ENCODE measurements at regions not wholly inside any gene's neighbourhood (a gene's known extent, or its start where the extent isn't known, plus 50 kb on each side); places are given as distances from the start of the nearest gene placed in this dataset.

DNA sequence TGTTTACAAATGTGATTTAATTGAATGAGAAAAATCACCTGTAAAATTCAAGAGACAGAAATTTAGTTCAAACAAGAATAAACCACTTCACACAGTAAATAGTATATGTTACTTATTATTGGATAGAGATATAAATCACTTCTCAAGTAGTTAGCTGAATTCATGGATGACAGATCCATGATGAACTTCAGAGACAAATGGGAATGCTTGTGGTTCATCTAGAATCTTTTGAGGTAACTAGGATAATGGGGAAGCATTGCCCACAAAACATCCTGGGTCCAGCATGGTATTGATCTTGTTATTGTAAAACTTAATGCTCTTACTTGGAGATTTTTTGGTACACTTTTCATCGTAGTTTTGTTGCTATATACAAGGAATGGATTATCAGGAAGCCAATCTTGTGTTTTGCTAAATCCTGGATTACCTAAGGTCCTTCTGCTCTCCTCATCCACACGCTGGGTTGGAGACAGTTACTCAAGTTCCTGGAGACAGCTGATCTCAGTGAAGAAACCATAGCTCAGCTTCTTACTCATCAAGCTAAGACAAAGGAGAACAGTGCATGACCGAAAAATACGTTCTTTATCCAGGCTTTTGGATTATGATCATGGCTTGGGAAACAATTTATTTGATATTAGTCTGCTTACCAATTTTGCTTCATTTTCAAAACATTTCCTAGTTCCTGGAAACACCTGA lies 142.5 kb upstream of the PREP start:
- H4K20me1 ChIP-seq (ENCODE audit: control insufficient read depth, insufficient read depth, low read depth, low read length): no peaks in the 10 kb centered on the region
- H3K4me1 ChIP-seq (ENCODE audit: control insufficient read depth, low read length): no peaks in the 10 kb centered on the region
- no peak overlapping the region for H3K4me3 ChIP-seq (ENCODE audit: low read length)
- no peaks in the 10 kb centered on the region for H3K36me3 ChIP-seq (ENCODE audit: control insufficient read depth, low read length)
- no peaks in the 10 kb centered on the region for H3K9me2 ChIP-seq (replicated peaks; ENCODE audit: control insufficient read depth, low read length)
- H3K27me3 ChIP-seq (ENCODE audit: control insufficient read depth, low read length): no peaks in the 10 kb centered on the region
- TF ChIP-seq EZH2phosphoT487 (IDR thresholded peaks at IDR 0.05; ENCODE audit: borderline replicate concordance, low read length) (no peak), CTCF (IDR thresholded peaks at IDR 0.05; ENCODE audit: low read depth, low read length, poor library complexity, severe bottlenecking) (no peak)
- no peaks in the 10 kb centered on the region for H3F3A ChIP-seq (ENCODE audit: control insufficient read depth, insufficient read depth)
- no peak overlapping the region for H3K27ac ChIP-seq (ENCODE audit: low read depth, low read length)
- no peak overlapping the region for H3K4me2 ChIP-seq (ENCODE audit: low read length)
- H3K79me2 ChIP-seq (ENCODE audit: control insufficient read depth, low read length): no peaks in the 10 kb centered on the region
- H3K9me3 ChIP-seq (ENCODE audit: control insufficient read depth, insufficient read depth, low read length): no peaks in the 10 kb centered on the region

- H4K20me1 ChIP-seq (ENCODE audit: control insufficient read depth, insufficient read depth, low read depth, low read length): no peaks in the 10 kb centered on the region
- no peak overlapping the region for H3K4me3 ChIP-seq (ENCODE audit: low read length)
- H3K9me3 ChIP-seq (ENCODE audit: control insufficient read depth, insufficient read depth, low read length): no peaks in the 10 kb centered on the region
- TF ChIP-seq EZH2phosphoT487 (IDR thresholded peaks at IDR 0.05; ENCODE audit: borderline replicate concordance, low read length) (no peak), CTCF (IDR thresholded peaks at IDR 0.05; ENCODE audit: low read depth, low read length, poor library complexity, severe bottlenecking) (no peak)
- H3K4me1 ChIP-seq (ENCODE audit: control insufficient read depth, low read length): no peaks in the 10 kb centered on the region
- H3K36me3 ChIP-seq (ENCODE audit: control insufficient read depth, low read length): no peaks in the 10 kb centered on the region
- H3K27me3 ChIP-seq (ENCODE audit: control insufficient read depth, low read length): no peaks in the 10 kb centered on the region
- no peaks in the 10 kb centered on the region for H3F3A ChIP-seq (ENCODE audit: control insufficient read depth, insufficient read depth)
- no peak overlapping the region for H3K27ac ChIP-seq (ENCODE audit: low read depth, low read length)
- no peak overlapping the region for H3K4me2 ChIP-seq (ENCODE audit: low read length)
- no peaks in the 10 kb centered on the region for H3K79me2 ChIP-seq (ENCODE audit: control insufficient read depth, low read length)
- H3K9me2 ChIP-seq (replicated peaks; ENCODE audit: control insufficient read depth, low read length): no peaks in the 10 kb centered on the region
Measured at GRCh38 chr6:105539911-105540310, 137.0 kb upstream of the PREP start.

DNA sequence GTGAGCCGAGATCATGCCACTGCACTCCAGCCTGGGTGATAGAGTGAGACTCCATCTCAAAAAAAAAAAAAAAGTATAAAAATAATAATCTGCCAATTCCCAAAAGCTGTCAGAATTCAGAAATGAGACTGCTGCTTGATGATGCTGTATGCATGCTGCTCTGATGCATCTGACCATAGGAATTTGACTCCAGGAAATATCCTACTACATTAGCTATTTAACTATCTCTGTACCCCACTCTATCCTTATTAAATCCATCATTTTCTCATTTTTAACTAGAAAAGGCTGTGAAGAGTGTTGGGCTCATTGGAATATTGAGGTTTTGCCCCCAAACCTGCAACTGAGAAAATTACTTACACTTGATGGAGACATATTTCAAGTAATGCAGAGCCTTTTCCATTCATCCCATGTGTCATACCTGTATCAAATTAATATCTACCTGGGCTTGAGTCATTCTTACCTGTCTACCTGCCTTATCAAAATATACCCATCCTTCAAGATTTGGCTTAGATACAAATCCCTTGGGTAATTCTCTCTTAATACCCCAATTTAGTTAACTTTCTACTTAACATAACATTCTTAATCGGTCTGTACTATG lies 135.2 kb upstream of the PREP start:
- H3K36me3 ChIP-seq (ENCODE audit: control insufficient read depth, low read length): no peaks in the 10 kb centered on the region
- TF ChIP-seq CTCF (IDR thresholded peaks at IDR 0.05; ENCODE audit: low read depth, low read length, poor library complexity, severe bottlenecking) (no peak), EZH2phosphoT487 (IDR thresholded peaks at IDR 0.05; ENCODE audit: borderline replicate concordance, low read length) (no peak)

More for the DNA sequence above, 135.2 kb upstream of the PREP start:
- no peaks in the 10 kb centered on the region for H3K27me3 ChIP-seq (ENCODE audit: control insufficient read depth, low read length)
- H3K4me1 ChIP-seq (ENCODE audit: control insufficient read depth, low read length): no peaks in the 10 kb centered on the region
- no peaks in the 10 kb centered on the region for H3K9me3 ChIP-seq (ENCODE audit: control insufficient read depth, insufficient read depth, low read length)
- H3K79me2 ChIP-seq (ENCODE audit: control insufficient read depth, low read length): no peaks in the 10 kb centered on the region
- H3K27ac ChIP-seq (ENCODE audit: low read depth, low read length): no peak overlapping the region
- H3K4me3 ChIP-seq (ENCODE audit: low read length): no peak overlapping the region
- H3K4me2 ChIP-seq (ENCODE audit: low read length): no peak overlapping the region
- no peaks in the 10 kb centered on the region for H3F3A ChIP-seq (ENCODE audit: control insufficient read depth, insufficient read depth)
- no peaks in the 10 kb centered on the region for H4K20me1 ChIP-seq (ENCODE audit: control insufficient read depth, insufficient read depth, low read depth, low read length)
- H3K9me2 ChIP-seq (replicated peaks; ENCODE audit: control insufficient read depth, low read length): no peaks in the 10 kb centered on the region

Measured in DOHH2 (cell line).